Transverse colon (tissue), 4 donors: ENCODE measurements at regions not wholly inside any gene's neighbourhood (a gene's known extent, or its start where the extent isn't known, plus 50 kb on each side); places are given as distances from the start of the nearest gene placed in this dataset.

ENCODE experiments used
- DNase-seq: peaks from one replicate; pipeline ENCODE4 v3.0.0-alpha.2; 2019
- H3K27ac ChIP-seq, 4 donors: fragments of 200-600 bp; sonication (generic); 2 replicates each; pipeline ENCODE4 v1.5.1; 2016 to 2018; ENCODE audit warnings: inconsistent platforms in 4 of 4
- H3K27me3 ChIP-seq: fragments of 200-600 bp; sonication (generic); 2 replicates; pipeline ENCODE4 v1.5.1; 2017; ENCODE audit warnings: inconsistent platforms
- H3K36me3 ChIP-seq, 4 donors: fragments of 200-600 bp; sonication (generic); 2 replicates each; pipeline ENCODE4 v1.5.1; 2017 to 2019; ENCODE audit warnings: inconsistent platforms in 4 of 4
- H3K4me1 ChIP-seq, 4 donors: fragments of 200-600 bp; sonication (generic); 2 replicates each; pipeline ENCODE4 v1.5.1; 2017 to 2020; ENCODE audit warnings: inconsistent platforms in 4 of 4
- H3K4me3 ChIP-seq, 4 donors: fragments of 200-600 bp; sonication (generic); 1 replicate in 1 of 4; 2 replicates in 3 of 4; pipeline versions ENCODE4 v1.5.1 to v1.6.1; 2017 to 2019; ENCODE audit warnings: inconsistent platforms in 4 of 4
- H3K9me3 ChIP-seq, 2 donors: fragments of 200-600 bp; sonication (generic); 2 replicates each; pipeline ENCODE4 v1.5.1; 2017 to 2019; ENCODE audit warnings: inconsistent platforms in 2 of 2
- CTCF ChIP-seq, 5 experiments: fragments of 200-600 bp in 3 of 5; fragments of 450-650 bp in 2 of 5; sonication (generic) in 3 of 5; IDR thresholded peaks; 1 replicate in 2 of 5; 2 replicates in 3 of 5; pipeline ENCODE4 v1.5.1; 2016 to 2017; ENCODE audit warnings: antibody characterized with exemption in 5 of 5, inconsistent platforms in 3 of 5, mild to moderate bottlenecking in 2 of 5, moderate library complexity in 1 of 5
- EP300 ChIP-seq: sonication (generic); formaldehyde crosslinking; IDR thresholded peaks from one replicate; pipeline ENCODE4 v1.6.1; 2017; ENCODE audit warnings: antibody characterized with exemption, low read depth
- POLR2A ChIP-seq: fragments of 450-650 bp; IDR thresholded peaks from one replicate; pipeline ENCODE4 v1.6.1; 2016; ENCODE audit warnings: antibody characterized with exemption, mild to moderate bottlenecking, moderate library complexity
- POLR2AphosphoS5 ChIP-seq, 3 donors: sonication (generic); formaldehyde crosslinking; IDR thresholded peaks; one replicate each; pipeline ENCODE4 v1.6.1; 2016; ENCODE audit warnings: antibody characterized with exemption in 3 of 3
- WGBS, 2 donors: methylation state at CpG; one replicate each; pipeline ENCODE4 v1.1.5; 2018; ENCODE audit warnings: low coverage in 1 of 2; 5-methylcytosine and 5-hydroxymethylcytosine counted together
- in situ Hi-C, 4 donors: fragments of 200-750 bp; cut with MboI; loops; one replicate each; pipeline versions ENCODE4 v1.15.0 to v1.15.1; 2017; ENCODE audit warnings: low sequenced_read_pairs in 3 of 4, low pct_ligation_motif_present in 1 of 4, low pct_unique_long_range_greater_than_20kb in 1 of 4
- intact Hi-C: fragments of 100-400 bp; cut with DNase I; formaldehyde crosslinking; loops from one replicate; pipeline ENCODE4 v1.15.1; 2023; ENCODE audit warnings: low total_unique reads

- no peaks in the 10 kb centered on the region for H3K27me3 ChIP-seq
- in situ Hi-C loops: no loop called here
- intact Hi-C loops: no loop called here
- H3K27ac ChIP-seq: peak overlapping the region; percentile 66 to 79 (median 76)
- H3K36me3 ChIP-seq: no peaks in the 10 kb centered on the region
- WGBS, 2 donors: 0 to 64% methylated on average over 1 to 11 of the region's 11 CpGs
- no peak overlapping the region for H3K4me3 ChIP-seq
- DNase-seq: peak; percentile 51
- no peak for TF ChIP-seq CTCF (IDR thresholded peaks at IDR 0.05)
- TF ChIP-seq POLR2AphosphoS5 (IDR thresholded peaks at IDR 0.05): peak in 2 of 3 donors; percentile 49 to 52
- peaks cover 12 to 22% (median 18%) of the 10 kb centered on the region in 4 donors for H3K4me1 ChIP-seq
- H3K9me3 ChIP-seq: no peaks in the 10 kb centered on the region
Measured at GRCh38 chr15:62940755-62941361, 101.7 kb upstream of the TPM1 start.

GRCh38 chr15:62941699-62942098, 100.8 kb upstream of the TPM1 start:
- Histone ChIP-seq H3K27ac (peak overlapping the region; percentile 66 to 79 (median 76)), H3K9me3 (no peaks in the 10 kb centered on the region), H3K4me3 (no peak overlapping the region), H3K27me3 (no peaks in the 10 kb centered on the region), H3K4me1 (peaks cover 12 to 22% (median 18%) of the 10 kb centered on the region in 4 donors), H3K36me3 (no peaks in the 10 kb centered on the region)
- in situ Hi-C loops (no loop called here), intact Hi-C loops (no loop called here)
- no peak for DNase-seq
- TF ChIP-seq POLR2AphosphoS5 (IDR thresholded peaks at IDR 0.05) (no peak), POLR2A (no peak)

GRCh38 chr15:62942428-62942827, 100.1 kb upstream of the TPM1 start:
- H3K36me3 ChIP-seq: no peaks in the 10 kb centered on the region
- intact Hi-C loops (no loop called here), in situ Hi-C loops (no loop called here)
- DNase-seq: no peak
- TF ChIP-seq POLR2AphosphoS5 (IDR thresholded peaks at IDR 0.05) (no peak), CTCF (IDR thresholded peaks at IDR 0.05) (no peak), EP300 (no peak), POLR2A (no peak)
- H3K4me3 ChIP-seq: no peak overlapping the region
- H3K27ac ChIP-seq: peak overlapping the region in 1 of 4 donors; percentile 76
- 63 to 82% methylated on average over 6 to 9 of the region's 9 CpGs for WGBS, 2 donors
- peaks cover 12 to 22% (median 18%) of the 10 kb centered on the region in 4 donors for H3K4me1 ChIP-seq
- no peaks in the 10 kb centered on the region for H3K27me3 ChIP-seq
- no peaks in the 10 kb centered on the region for H3K9me3 ChIP-seq

- no peaks in the 10 kb centered on the region for H3K36me3 ChIP-seq
- intact Hi-C loops (no loop called here), in situ Hi-C loops (no loop called here)
- no peaks in the 10 kb centered on the region for H3K27me3 ChIP-seq
- no peak overlapping the region for H3K27ac ChIP-seq
- no peak for DNase-seq
- WGBS, 2 donors: 87% methylated on average over 2 of the region's 2 CpGs; no CpG with 5 or more reads in 1 of the 2 donors
- TF ChIP-seq EP300: no peak
- no peak for TF ChIP-seq POLR2A
- no peak for TF ChIP-seq CTCF (IDR thresholded peaks at IDR 0.05)
- no peak for TF ChIP-seq POLR2AphosphoS5 (IDR thresholded peaks at IDR 0.05)
- peaks cover 9 to 18% (median 17%) of the 10 kb centered on the region in 4 donors for H3K4me1 ChIP-seq
- H3K9me3 ChIP-seq: no peaks in the 10 kb centered on the region
- H3K4me3 ChIP-seq: no peak overlapping the region
Measured at GRCh38 chr15:62945063-62945462, 97.5 kb upstream of the TPM1 start.

- Histone ChIP-seq H3K9me3 (no peaks in the 10 kb centered on the region), H3K4me1 (peaks cover 5 to 13% (median 12%) of the 10 kb centered on the region in 4 donors), H3K27me3 (no peaks in the 10 kb centered on the region), H3K36me3 (no peaks in the 10 kb centered on the region), H3K27ac (no peak overlapping the region), H3K4me3 (no peak overlapping the region)
- DNase-seq: no peak
- intact Hi-C loops (no loop called here), in situ Hi-C loops (no loop called here)
- 68 to 91% methylated on average over 3 to 4 of the region's 4 CpGs for WGBS, 2 donors
- TF ChIP-seq POLR2AphosphoS5 (IDR thresholded peaks at IDR 0.05) (no peak), EP300 (no peak), POLR2A (no peak), CTCF (IDR thresholded peaks at IDR 0.05) (no peak)
Measured at GRCh38 chr15:62945760-62946159, 96.8 kb upstream of the TPM1 start.
